Esophagus muscularis mucosa (tissue), 4 donors: ENCODE measurements at regions not wholly inside any gene's neighbourhood (a gene's known extent, or its start where the extent isn't known, plus 50 kb on each side); places are given as distances from the start of the nearest gene placed in this dataset.

Experiments
- CTCF ChIP-seq, 3 experiments: fragments of 200-600 bp in 2 of 3; fragments of 450-650 bp in 1 of 3; sonication (generic) in 2 of 3; IDR thresholded peaks; one replicate each; pipeline ENCODE4 v1.5.1; 2017 to 2019; ENCODE audit warnings: antibody characterized with exemption in 3 of 3, mild to moderate bottlenecking in 2 of 3, moderate library complexity in 1 of 3
- EP300 ChIP-seq: sonication (generic); formaldehyde crosslinking; IDR thresholded peaks from one replicate; pipeline ENCODE4 v1.6.1; 2017; ENCODE audit warnings: antibody characterized with exemption
- POLR2A ChIP-seq: fragments of 450-650 bp; IDR thresholded peaks from one replicate; pipeline ENCODE4 v1.6.1; 2017; ENCODE audit warnings: antibody characterized with exemption, moderate library complexity, mild to moderate bottlenecking, low read depth
- POLR2AphosphoS5 ChIP-seq, 2 donors: sonication (generic); formaldehyde crosslinking; IDR thresholded peaks; one replicate each; pipeline ENCODE4 v1.6.1; 2017; ENCODE audit warnings: antibody characterized with exemption in 2 of 2

- no peak for TF ChIP-seq CTCF (IDR thresholded peaks at IDR 0.05)
- no peak for TF ChIP-seq POLR2A
- no peak for TF ChIP-seq POLR2AphosphoS5 (IDR thresholded peaks at IDR 0.05)
- no peak for TF ChIP-seq EP300
Observed at GRCh38 chr1:88216441-88216840, 467.6 kb upstream of the PKN2 start.
